GM12873 (cell line): ENCODE measurements at regions not wholly inside any gene's neighbourhood (a gene's known extent, or its start where the extent isn't known, plus 50 kb on each side); places are given as distances from the start of the nearest gene placed in this dataset.

Source experiments
- CTCF ChIP-seq: IDR thresholded peaks from 2 replicates; pipeline ENCODE4 v1.5.1; 2012; ENCODE audit warnings: low read depth, mild to moderate bottlenecking, moderate library complexity, low read length, control low read depth; ENCODE audit not compliant: insufficient read depth; ENCODE audit errors: missing control alignments

- no peak for TF ChIP-seq CTCF
Observed at GRCh38 chr20:40470445-40471260, 218.4 kb downstream of the MAFB start.

DNA sequence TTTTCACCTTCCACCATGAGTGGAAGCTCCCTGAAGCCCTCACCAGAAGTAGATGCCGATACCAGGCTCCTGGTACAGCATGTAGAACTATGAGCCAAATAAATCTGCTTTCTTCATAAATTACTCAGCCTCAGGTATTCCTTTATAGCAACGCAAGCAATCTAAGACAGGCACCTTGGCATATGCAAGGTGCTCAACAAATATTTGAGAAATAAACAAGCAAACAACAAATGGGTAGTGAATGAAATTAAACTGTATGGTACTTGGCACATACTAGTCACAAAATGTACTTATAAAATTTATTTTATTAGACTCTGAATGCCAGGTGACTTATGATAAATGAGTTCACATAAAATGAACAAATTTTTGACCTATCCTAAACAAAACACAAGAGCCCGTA, 220.3 kb downstream of the MAFB start:
- no peak for TF ChIP-seq CTCF

DNA sequence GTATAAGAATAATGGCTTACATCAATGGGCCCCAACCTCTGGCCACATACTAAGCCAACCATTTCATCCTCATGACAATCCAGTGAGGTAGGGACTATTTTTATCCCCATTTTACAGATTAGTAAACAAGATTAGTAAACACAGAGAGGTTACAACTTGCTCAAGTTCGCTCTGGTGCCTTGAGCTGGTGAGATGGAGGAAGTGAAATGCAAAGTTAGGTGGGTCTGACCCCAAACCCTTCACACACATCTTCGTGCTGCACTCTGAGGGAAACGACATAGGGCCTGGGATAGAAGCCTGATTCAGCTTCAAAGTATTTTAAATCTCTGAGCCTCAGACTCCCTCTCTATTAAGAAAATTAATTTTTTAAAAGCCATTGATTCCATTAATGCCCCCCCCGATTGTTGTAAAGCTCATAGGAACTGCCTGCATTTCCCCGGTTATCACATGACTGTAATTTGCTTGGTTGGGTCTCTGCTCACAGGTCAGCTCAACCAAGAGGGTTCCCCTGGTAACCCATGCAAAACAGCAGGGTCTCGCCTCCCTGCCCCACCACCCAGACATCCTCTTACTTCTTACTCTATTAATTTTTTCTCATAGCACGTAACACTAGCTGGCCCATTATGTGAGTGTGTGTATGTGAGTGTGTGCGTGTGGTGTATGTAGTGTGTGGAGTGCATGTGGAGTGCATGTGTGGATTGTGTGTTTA, 221.2 kb downstream of the MAFB start:
- no peak for TF ChIP-seq CTCF

DNA sequence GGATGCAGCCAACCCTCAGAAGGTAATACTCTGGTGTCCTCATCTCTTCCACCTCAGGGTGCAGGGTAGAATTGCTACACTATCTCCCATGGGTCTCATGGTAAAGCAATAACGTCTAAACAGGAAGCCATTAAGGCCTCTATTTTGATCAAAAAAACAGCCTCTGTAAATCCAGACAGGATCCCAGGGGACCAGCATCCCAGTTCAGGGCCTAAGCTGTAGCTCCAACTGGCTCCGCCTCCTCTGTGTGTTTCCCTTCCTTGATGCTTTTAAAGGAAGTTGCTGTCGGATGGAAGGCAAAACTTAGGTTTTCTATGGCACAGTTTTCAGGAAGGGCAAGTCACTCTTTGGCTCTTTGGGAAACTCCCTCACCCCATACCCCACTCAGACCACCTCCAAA, 222.0 kb downstream of the MAFB start:
- no peak for TF ChIP-seq CTCF

GRCh38 chr20:40464731-40465208, 224.3 kb downstream of the MAFB start:
- no peak for TF ChIP-seq CTCF

DNA sequence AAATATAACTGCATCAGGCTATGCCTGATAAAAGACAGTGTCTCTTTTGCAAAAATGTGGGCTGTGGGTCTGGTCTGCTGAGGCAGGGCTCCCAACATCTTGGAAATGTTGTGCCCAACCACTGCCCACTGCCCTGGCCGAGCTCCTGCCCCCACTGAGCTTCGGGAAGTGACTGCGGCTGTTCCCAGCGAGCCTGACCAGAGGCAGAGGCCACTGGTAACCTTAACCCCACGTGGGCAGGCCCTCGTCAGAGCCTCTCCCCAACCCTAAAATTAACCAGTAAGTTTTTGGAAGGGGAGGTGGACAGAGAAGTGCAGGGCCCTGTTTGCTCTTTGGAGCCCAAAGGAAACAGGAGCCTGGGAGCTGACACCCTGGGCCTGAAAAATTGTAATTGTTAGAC, 225.9 kb downstream of the MAFB start:
- TF ChIP-seq CTCF: no peak

DNA sequence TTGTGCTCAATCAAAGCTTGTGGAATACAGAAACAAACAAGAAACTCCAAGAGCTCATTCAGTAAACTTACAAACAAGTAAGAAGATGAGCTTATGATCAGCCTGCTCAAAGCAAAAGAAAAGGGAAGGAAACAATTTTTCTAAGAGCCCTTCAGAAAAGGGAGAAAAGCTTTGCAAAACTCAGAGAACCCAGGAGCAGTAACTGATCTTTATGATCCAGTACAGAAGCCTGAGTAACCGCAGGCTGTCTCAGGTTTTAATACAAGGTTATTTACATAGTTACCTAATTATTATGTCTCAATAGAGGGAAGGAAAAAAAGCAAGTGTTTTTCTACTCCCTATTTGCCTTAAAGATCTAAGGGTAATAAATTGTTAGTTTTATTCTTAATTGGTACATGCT, 226.5 kb downstream of the MAFB start:
- TF ChIP-seq CTCF: no peak
